Activated CD4-positive, alpha-beta T cell treated with anti-CD3 and anti-CD28 coated beads for 36 hours (primary cell): ENCODE measurements at regions not wholly inside any gene's neighbourhood (a gene's known extent, or its start where the extent isn't known, plus 50 kb on each side); places are given as distances from the start of the nearest gene placed in this dataset.

Source experiments
- ATAC-seq: fragments of 200-7000 bp; cut with Tn5 transposase; one replicate; pipeline ENCODE4 v1.10.0; 2021; ENCODE audit warnings: mild to moderate bottlenecking, moderate library complexity
- CTCF ChIA-PET: fragments of 350-600 bp; sonication (Branson Sonifier 250); formaldehyde crosslinking; loops from one replicate; lab custom pipeline; 2021; ENCODE audit warnings: antibody characterized with exemption; lab: Charles Lee
- POLR2A ChIA-PET: fragments of 350-600 bp; sonication (Branson Sonifier 250); formaldehyde crosslinking; loops from one replicate; lab custom pipeline; 2021; ENCODE audit warnings: antibody characterized with exemption, inconsistent platforms; lab: Charles Lee
- DNase-seq: peaks from one replicate; pipeline ENCODE4 v3.0.0-alpha.2; 2020
- H3K27ac Mint-ChIP-seq: one replicate; pipeline ENCODE4 v1.8.0; 2021; ENCODE audit warnings: mixed read lengths
- H3K27me3 Mint-ChIP-seq: one replicate; pipeline ENCODE4 v1.8.0; 2021; ENCODE audit warnings: mixed read lengths
- H3K36me3 Mint-ChIP-seq: one replicate; pipeline ENCODE4 v1.8.0; 2021; ENCODE audit warnings: low read depth, mixed read lengths
- H3K4me1 Mint-ChIP-seq: one replicate; pipeline ENCODE4 v1.8.0; 2021; ENCODE audit warnings: mixed read lengths
- H3K4me3 Mint-ChIP-seq: one replicate; pipeline ENCODE4 v1.8.0; 2021; ENCODE audit warnings: mild to moderate bottlenecking, moderate library complexity, mixed read lengths
- H3K9me3 Mint-ChIP-seq: one replicate; pipeline ENCODE4 v1.8.0; 2021; ENCODE audit warnings: low read depth, mixed read lengths
- intact Hi-C, 2 experiments: fragments of 100-400 bp; cut with DNase I in 1 of 2; cut with micrococcal nuclease in 1 of 2; formaldehyde crosslinking; loops; one replicate each; pipeline versions ENCODE4 v1.14.2 to v1.15.1; 2022 to 2024; cut with DNase I, micrococcal nuclease

GRCh38 chr13:91099877-91100276, 247.6 kb upstream of the MIR17HG start:
- no peak overlapping the region for H3K4me3 Mint-ChIP-seq

GRCh38 chr13:91100944-91101343, 246.5 kb upstream of the MIR17HG start:
- no peak for ATAC-seq
- no peaks in the 10 kb centered on the region for H3K36me3 Mint-ChIP-seq

More at GRCh38 chr13:91099877-91100276, 247.6 kb upstream of the MIR17HG start:
- Mint-ChIP-seq H3K36me3 (no peaks in the 10 kb centered on the region), H3K27ac (no peak overlapping the region), H3K9me3 (no peaks in the 10 kb centered on the region), H3K27me3 (no peaks in the 10 kb centered on the region), H3K4me1 (no peaks in the 10 kb centered on the region)
- DNase-seq (no peak), ATAC-seq (no peak)
- ChIA-PET POLR2A (no interaction called here), CTCF (no interaction called here)
- intact Hi-C loops: no loop called here

GRCh38 chr13:91101381-91101780, 246.1 kb upstream of the MIR17HG start:
- intact Hi-C loops: no loop called here

More at GRCh38 chr13:91100944-91101343, 246.5 kb upstream of the MIR17HG start:
- ChIA-PET POLR2A (no interaction called here), CTCF (no interaction called here)
- no peaks in the 10 kb centered on the region for H3K4me1 Mint-ChIP-seq
- H3K9me3 Mint-ChIP-seq: no peaks in the 10 kb centered on the region
- no peak for DNase-seq
- H3K4me3 Mint-ChIP-seq: no peak overlapping the region
- H3K27ac Mint-ChIP-seq: no peak overlapping the region
- no peaks in the 10 kb centered on the region for H3K27me3 Mint-ChIP-seq
- intact Hi-C loops: no loop called here

GRCh38 chr13:91105270-91105669, 242.2 kb upstream of the MIR17HG start:
- H3K4me1 Mint-ChIP-seq: no peaks in the 10 kb centered on the region
- CTCF ChIA-PET: no interaction called here
- DNase-seq (no peak), ATAC-seq (no peak)
- POLR2A ChIA-PET: no interaction called here
- no peaks in the 10 kb centered on the region for H3K36me3 Mint-ChIP-seq
- intact Hi-C loops: no loop called here
- H3K4me3 Mint-ChIP-seq: no peak overlapping the region
- H3K27me3 Mint-ChIP-seq: no peaks in the 10 kb centered on the region
- H3K9me3 Mint-ChIP-seq: no peaks in the 10 kb centered on the region
- no peak overlapping the region for H3K27ac Mint-ChIP-seq

More at GRCh38 chr13:91101381-91101780, 246.1 kb upstream of the MIR17HG start:
- no peak for ATAC-seq
- Mint-ChIP-seq H3K4me1 (no peaks in the 10 kb centered on the region), H3K27me3 (no peaks in the 10 kb centered on the region), H3K36me3 (no peaks in the 10 kb centered on the region), H3K4me3 (no peak overlapping the region), H3K27ac (no peak overlapping the region), H3K9me3 (no peaks in the 10 kb centered on the region)
- no peak for DNase-seq
- POLR2A ChIA-PET: no interaction called here
- CTCF ChIA-PET: no interaction called here

GRCh38 chr13:91106565-91106964, 240.9 kb upstream of the MIR17HG start:
- intact Hi-C loops: no loop called here
- no peaks in the 10 kb centered on the region for H3K9me3 Mint-ChIP-seq
- H3K4me3 Mint-ChIP-seq: no peak overlapping the region
- CTCF ChIA-PET: no interaction called here
- no peak for ATAC-seq
- DNase-seq: no peak
- no peaks in the 10 kb centered on the region for H3K27me3 Mint-ChIP-seq
- H3K36me3 Mint-ChIP-seq: no peaks in the 10 kb centered on the region
- POLR2A ChIA-PET: no interaction called here
- H3K27ac Mint-ChIP-seq: no peak overlapping the region
- no peaks in the 10 kb centered on the region for H3K4me1 Mint-ChIP-seq

GRCh38 chr13:91108315-91108714, 239.2 kb upstream of the MIR17HG start:
- ATAC-seq: no peak
- no peaks in the 10 kb centered on the region for H3K9me3 Mint-ChIP-seq
- H3K36me3 Mint-ChIP-seq: no peaks in the 10 kb centered on the region
- no peaks in the 10 kb centered on the region for H3K27me3 Mint-ChIP-seq
- CTCF ChIA-PET: no interaction called here
- no peak overlapping the region for H3K4me3 Mint-ChIP-seq
- intact Hi-C loops: no loop called here
- H3K27ac Mint-ChIP-seq: no peak overlapping the region
- H3K4me1 Mint-ChIP-seq: no peaks in the 10 kb centered on the region
- no peak for DNase-seq
- POLR2A ChIA-PET: no interaction called here

- DNase-seq: no peak
- intact Hi-C loops: no loop called here
- ChIA-PET CTCF (interaction anchor here (0.6 to 0.8 kb wide), 2 partner anchors 9 to 1663 kb away, joined by 3 read pairs; no protein-coding TSS in a partner anchor), POLR2A (no interaction called here)
- peaks cover 6% of the 10 kb centered on the region for H3K27me3 Mint-ChIP-seq
- no peaks in the 10 kb centered on the region for H3K36me3 Mint-ChIP-seq
- H3K9me3 Mint-ChIP-seq: no peaks in the 10 kb centered on the region
- no peak for ATAC-seq
- H3K27ac Mint-ChIP-seq: no peak overlapping the region
- H3K4me1 Mint-ChIP-seq: no peaks in the 10 kb centered on the region
- H3K4me3 Mint-ChIP-seq: no peak overlapping the region
Observed at GRCh38 chr13:91111476-91112200, 235.8 kb upstream of the MIR17HG start.

- Mint-ChIP-seq H3K36me3 (no peaks in the 10 kb centered on the region), H3K4me3 (no peak overlapping the region), H3K9me3 (no peaks in the 10 kb centered on the region), H3K27ac (no peak overlapping the region), H3K27me3 (peaks cover 6% of the 10 kb centered on the region), H3K4me1 (no peaks in the 10 kb centered on the region)
- CTCF ChIA-PET: no interaction called here
- no peak for ATAC-seq
- POLR2A ChIA-PET: no interaction called here
- DNase-seq: no peak
- intact Hi-C loops: no loop called here
Observed at GRCh38 chr13:91112201-91112923, 235.1 kb upstream of the MIR17HG start.

GRCh38 chr13:91112924-91113277, 234.6 kb upstream of the MIR17HG start:
- CTCF ChIA-PET: no interaction called here
- H3K36me3 Mint-ChIP-seq: no peaks in the 10 kb centered on the region
- H3K4me1 Mint-ChIP-seq: no peaks in the 10 kb centered on the region
- H3K9me3 Mint-ChIP-seq: no peaks in the 10 kb centered on the region
- ATAC-seq (no peak), DNase-seq (no peak)
- POLR2A ChIA-PET: no interaction called here
- no peak overlapping the region for H3K4me3 Mint-ChIP-seq
- intact Hi-C loops: no loop called here
- H3K27ac Mint-ChIP-seq: no peak overlapping the region
- H3K27me3 Mint-ChIP-seq: peaks cover 6% of the 10 kb centered on the region

- H3K27ac Mint-ChIP-seq: no peak overlapping the region
- no peaks in the 10 kb centered on the region for H3K4me1 Mint-ChIP-seq
Observed at GRCh38 chr13:91115776-91116175, 231.7 kb upstream of the MIR17HG start.

GRCh38 chr13:91117351-91117750, 230.1 kb upstream of the MIR17HG start:
- no peaks in the 10 kb centered on the region for H3K36me3 Mint-ChIP-seq
- DNase-seq (no peak), ATAC-seq (no peak)
- H3K4me1 Mint-ChIP-seq: no peaks in the 10 kb centered on the region
- CTCF ChIA-PET: no interaction called here
- H3K27me3 Mint-ChIP-seq: peaks cover 9% of the 10 kb centered on the region
- H3K27ac Mint-ChIP-seq: no peak overlapping the region
- intact Hi-C loops: no loop called here
- POLR2A ChIA-PET: no interaction called here
- no peaks in the 10 kb centered on the region for H3K9me3 Mint-ChIP-seq
- H3K4me3 Mint-ChIP-seq: no peak overlapping the region

More at GRCh38 chr13:91115776-91116175, 231.7 kb upstream of the MIR17HG start:
- H3K9me3 Mint-ChIP-seq: no peaks in the 10 kb centered on the region
- H3K4me3 Mint-ChIP-seq: no peak overlapping the region
- DNase-seq (no peak), ATAC-seq (no peak)
- intact Hi-C loops: no loop called here
- no peaks in the 10 kb centered on the region for H3K36me3 Mint-ChIP-seq
- H3K27me3 Mint-ChIP-seq: peaks cover 6% of the 10 kb centered on the region
- ChIA-PET POLR2A (no interaction called here), CTCF (no interaction called here)

GRCh38 chr13:91119643-91120042, 227.8 kb upstream of the MIR17HG start:
- ChIA-PET CTCF (no interaction called here), POLR2A (no interaction called here)
- Mint-ChIP-seq H3K36me3 (no peaks in the 10 kb centered on the region), H3K27me3 (peaks cover 14% of the 10 kb centered on the region), H3K9me3 (no peaks in the 10 kb centered on the region), H3K27ac (no peak overlapping the region), H3K4me3 (no peak overlapping the region), H3K4me1 (no peaks in the 10 kb centered on the region)
- no peak for ATAC-seq
- intact Hi-C loops: no loop called here
- DNase-seq: no peak
